ENCODE measurements at regions not wholly inside any gene's neighbourhood (a gene's known extent, or its start where the extent isn't known, plus 50 kb on each side); places are given as distances from the start of the nearest gene placed in this dataset.

DNA sequence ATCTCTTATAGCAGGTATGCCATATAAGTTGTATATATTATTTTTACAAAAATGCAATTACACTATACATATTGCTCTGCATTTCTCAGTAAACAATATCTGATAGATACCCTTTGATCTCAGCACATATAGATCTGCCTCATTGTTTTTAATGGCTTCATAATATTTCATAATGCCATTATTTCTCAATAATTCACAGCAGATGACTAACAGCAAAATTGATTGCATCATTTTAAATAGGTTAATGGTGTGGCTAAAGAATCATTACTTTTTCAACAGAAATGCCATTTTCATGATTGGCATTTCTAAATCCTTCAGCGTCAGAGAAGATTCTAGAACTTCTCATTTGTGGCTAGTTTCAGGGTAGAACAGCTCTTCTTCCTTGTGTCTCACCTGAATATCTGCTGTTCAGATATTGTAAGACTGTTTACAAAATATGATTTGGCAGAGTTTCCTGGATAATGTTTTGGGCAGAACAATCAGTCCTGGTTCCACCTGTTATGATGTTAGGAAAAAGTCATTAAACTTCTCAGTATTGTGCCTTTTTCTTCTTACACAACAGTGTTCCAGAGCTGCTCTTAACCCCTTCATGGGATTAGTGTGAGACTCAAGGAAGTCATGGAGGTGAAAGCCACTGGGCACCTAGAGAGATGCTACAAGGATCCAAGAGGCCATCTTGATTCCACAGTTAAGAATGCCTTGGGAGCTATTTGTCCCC, 397.6 kb upstream of the THBS1 start:
- no peak overlapping the region for H3K18ac ChIP-seq (ENCODE audit: extremely low read depth, low read length)
- no peak overlapping the region for H2BK12ac ChIP-seq (ENCODE audit: low read depth, low read length)
- DNase-seq (ENCODE audit: low read depth in 1 of 2, low spot score in 2 of 2) = no peak
- no peak overlapping the region for H3K4ac ChIP-seq (replicated peaks; ENCODE audit: insufficient read length, low read depth, low read length)
- H3K79me1 ChIP-seq (ENCODE audit: low read depth, low read length) = no peaks in the 10 kb centered on the region
- H3K27ac ChIP-seq (ENCODE audit: low read depth, low read length) = no peak overlapping the region
- H3K27me3 ChIP-seq (replicated peaks in 1 of 4; ENCODE audit: control insufficient read depth in 3 of 4, extremely low read depth in 1 of 4, insufficient read depth in 3 of 4, low read length in 3 of 4) = no peaks in the 10 kb centered on the region
- H2BK120ac ChIP-seq (replicated peaks; ENCODE audit: low read depth, low read length) = no peak overlapping the region
- no peak overlapping the region for H2BK15ac ChIP-seq (ENCODE audit: low read length)
- no peak overlapping the region for H3K4me3 ChIP-seq (ENCODE audit: extremely low read depth in 1 of 4, insufficient read depth in 2 of 4, low read depth in 3 of 4, low read length in 4 of 4)
- 91% methylated on average over 1 of the region's 1 CpG; no CpG with 5 or more reads in 1 of the 2 experiments for WGBS, 2 experiments (ENCODE audit: extremely low coverage in 1 of 2, insufficient coverage in 1 of 2, insufficient read length in 1 of 2, insufficient replicate concordance in 2 of 2, low coverage in 1 of 2, low lambda C conversion rate in 2 of 2, missing lambda C conversion rate in 1 of 2)
- no peaks in the 10 kb centered on the region for H3K9me3 ChIP-seq (ENCODE audit: insufficient read depth in 2 of 2, low read depth in 1 of 2, low read length in 1 of 2)
- no peak overlapping the region for H4K8ac ChIP-seq (ENCODE audit: extremely low read depth, insufficient read depth, low read length)
- H4K5ac ChIP-seq (ENCODE audit: insufficient read length, low read depth, low read length) = no peak overlapping the region
- no peaks in the 10 kb centered on the region for H3K36me3 ChIP-seq (ENCODE audit: control insufficient read depth in 2 of 4, insufficient read depth in 4 of 4, low read length in 3 of 4)
- no peak for FAIRE-seq
- H3K23me2 ChIP-seq (ENCODE audit: low read depth, low read length) = no peaks in the 10 kb centered on the region
- H4K20me1 ChIP-seq (replicated peaks in 1 of 2; ENCODE audit: control insufficient read depth in 1 of 2, insufficient read depth in 2 of 2, low read length in 2 of 2) = no peaks in the 10 kb centered on the region
- H2AFZ ChIP-seq (ENCODE audit: low read length) = no peak overlapping the region
- H3K79me2 ChIP-seq (ENCODE audit: control insufficient read depth in 1 of 2, insufficient read depth in 2 of 2, low read length in 2 of 2) = no peaks in the 10 kb centered on the region
- H3K14ac ChIP-seq (ENCODE audit: insufficient read length) = no peak overlapping the region
- POLR2A ChIA-PET (ENCODE audit: partially characterized antibody) = no interaction called here
- CTCF ChIA-PET (ENCODE audit: partially characterized antibody) = interaction anchor here (0.7 to 1.2 kb wide), 3 partner anchors 11 to 130 kb away, joined by 3 read pairs; no protein-coding TSS in a partner anchor
- H2BK20ac ChIP-seq (ENCODE audit: low read length) = no peak overlapping the region
- H3K4me2 ChIP-seq (ENCODE audit: insufficient read depth in 1 of 2, low read depth in 2 of 2, low read length in 2 of 2) = no peak overlapping the region
- no peak overlapping the region for H3K9ac ChIP-seq (replicated peaks in 1 of 4; ENCODE audit: extremely low read depth in 1 of 4, low read depth in 3 of 4, low read length in 3 of 4)
- H4K91ac ChIP-seq (replicated peaks; ENCODE audit: insufficient read length, low read length) = no peak overlapping the region
- H3K23ac ChIP-seq (ENCODE audit: insufficient read length) = no peak overlapping the region
- no peak overlapping the region for H3K56ac ChIP-seq (replicated peaks; ENCODE audit: insufficient read length, low read depth, low read length)
- H2BK5ac ChIP-seq (ENCODE audit: low read depth, low read length) = no peak overlapping the region
- no peaks in the 10 kb centered on the region for H3K4me1 ChIP-seq (replicated peaks in 1 of 4; ENCODE audit: control insufficient read depth in 3 of 4, insufficient read depth in 4 of 4, low read length in 3 of 4)
- TF ChIP-seq TEAD4 (IDR thresholded peaks at IDR 0.05; ENCODE audit: low read depth, low read length) (no peak), EGR1 (IDR thresholded peaks at IDR 0.05; ENCODE audit: borderline replicate concordance, low read depth, low read length) (no peak)
- no peak overlapping the region for H2AK5ac ChIP-seq (ENCODE audit: low read depth, low read length)
